ENCODE measurements at regions not wholly inside any gene's neighbourhood (a gene's known extent, or its start where the extent isn't known, plus 50 kb on each side); places are given as distances from the start of the nearest gene placed in this dataset.

DNA sequence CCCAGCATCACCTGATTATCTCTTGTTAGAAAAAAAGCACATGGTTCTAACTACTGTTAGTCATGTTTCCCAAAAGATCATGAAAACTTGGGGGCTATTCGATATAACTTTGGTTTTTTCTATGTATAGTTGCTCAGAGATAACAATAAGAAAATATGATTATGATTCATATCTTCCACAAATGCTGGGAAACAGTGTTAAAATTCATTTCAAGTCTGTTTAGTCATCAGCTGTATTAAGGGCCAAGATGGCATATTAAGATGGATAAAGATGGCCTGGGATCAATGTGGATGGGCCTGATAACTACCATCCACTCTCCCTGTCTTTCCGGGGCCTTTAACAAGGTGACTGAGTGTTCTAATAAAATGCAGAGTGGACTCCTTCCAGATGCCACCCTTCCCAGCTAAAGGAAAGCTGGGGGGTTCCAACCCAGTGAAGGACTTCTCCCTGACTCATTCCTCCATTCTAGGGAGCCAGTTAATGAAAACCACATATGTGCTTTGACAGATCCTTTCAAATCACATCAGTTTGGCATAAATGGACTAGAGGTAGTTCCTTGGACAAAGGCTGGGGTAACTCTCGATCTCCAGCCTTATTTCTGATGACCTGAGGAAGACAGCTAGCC lies 221.6 kb downstream of the VAPA start:
- H3K4me1 ChIP-seq: peaks cover 6 to 10% of the 10 kb centered on the region in 2 donors
- H3K36me3 ChIP-seq: no peaks in the 10 kb centered on the region
- H3K4me3 ChIP-seq (replicated peaks in 1 of 3): no peak overlapping the region
- 92 to 93% methylated on average over 3 of the region's 3 CpGs for WGBS, 2 donors
- intact Hi-C loops (cut with DNase I): no loop called here
- H3K9me3 ChIP-seq: no peaks in the 10 kb centered on the region
- TF ChIP-seq POLR2A (IDR thresholded peaks at IDR 0.05): no peak
- TF ChIP-seq, protein P1, sequence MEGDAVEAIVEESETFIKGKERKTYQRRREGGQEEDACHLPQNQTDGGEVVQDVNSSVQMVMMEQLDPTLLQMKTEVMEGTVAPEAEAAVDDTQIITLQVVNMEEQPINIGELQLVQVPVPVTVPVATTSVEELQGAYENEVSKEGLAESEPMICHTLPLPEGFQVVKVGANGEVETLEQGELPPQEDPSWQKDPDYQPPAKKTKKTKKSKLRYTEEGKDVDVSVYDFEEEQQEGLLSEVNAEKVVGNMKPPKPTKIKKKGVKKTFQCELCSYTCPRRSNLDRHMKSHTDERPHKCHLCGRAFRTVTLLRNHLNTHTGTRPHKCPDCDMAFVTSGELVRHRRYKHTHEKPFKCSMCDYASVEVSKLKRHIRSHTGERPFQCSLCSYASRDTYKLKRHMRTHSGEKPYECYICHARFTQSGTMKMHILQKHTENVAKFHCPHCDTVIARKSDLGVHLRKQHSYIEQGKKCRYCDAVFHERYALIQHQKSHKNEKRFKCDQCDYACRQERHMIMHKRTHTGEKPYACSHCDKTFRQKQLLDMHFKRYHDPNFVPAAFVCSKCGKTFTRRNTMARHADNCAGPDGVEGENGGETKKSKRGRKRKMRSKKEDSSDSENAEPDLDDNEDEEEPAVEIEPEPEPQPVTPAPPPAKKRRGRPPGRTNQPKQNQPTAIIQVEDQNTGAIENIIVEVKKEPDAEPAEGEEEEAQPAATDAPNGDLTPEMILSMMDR (IDR thresholded peaks at IDR 0.05): no peak
- no peak overlapping the region for H3K27ac ChIP-seq
- H3K27me3 ChIP-seq: no peaks in the 10 kb centered on the region
- DNase-seq: no peak

DNA sequence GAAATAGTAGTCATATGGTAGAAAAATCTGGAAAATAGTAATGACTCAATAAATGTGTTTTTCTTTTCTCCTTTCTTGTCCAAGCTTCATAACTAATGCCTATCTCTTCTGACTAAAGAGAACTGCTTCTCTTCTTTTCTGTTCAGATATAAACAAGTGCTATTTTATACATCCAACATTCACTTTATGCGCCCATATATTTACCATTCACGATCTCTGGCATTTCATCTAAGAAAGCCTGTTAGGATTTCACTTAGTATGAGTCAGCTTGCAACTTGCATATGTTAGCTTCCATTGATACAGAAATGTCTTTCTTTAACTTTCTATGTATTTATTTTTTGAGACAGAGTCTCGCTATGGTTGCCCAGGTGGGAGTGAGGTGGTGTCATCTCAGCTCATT lies 224.9 kb downstream of the VAPA start:
- no peak overlapping the region for H3K27ac ChIP-seq
- WGBS, 2 donors: 97 to 99% methylated on average over 3 of the region's 3 CpGs
- no peak overlapping the region for H3K4me3 ChIP-seq (replicated peaks in 1 of 3)

DNA sequence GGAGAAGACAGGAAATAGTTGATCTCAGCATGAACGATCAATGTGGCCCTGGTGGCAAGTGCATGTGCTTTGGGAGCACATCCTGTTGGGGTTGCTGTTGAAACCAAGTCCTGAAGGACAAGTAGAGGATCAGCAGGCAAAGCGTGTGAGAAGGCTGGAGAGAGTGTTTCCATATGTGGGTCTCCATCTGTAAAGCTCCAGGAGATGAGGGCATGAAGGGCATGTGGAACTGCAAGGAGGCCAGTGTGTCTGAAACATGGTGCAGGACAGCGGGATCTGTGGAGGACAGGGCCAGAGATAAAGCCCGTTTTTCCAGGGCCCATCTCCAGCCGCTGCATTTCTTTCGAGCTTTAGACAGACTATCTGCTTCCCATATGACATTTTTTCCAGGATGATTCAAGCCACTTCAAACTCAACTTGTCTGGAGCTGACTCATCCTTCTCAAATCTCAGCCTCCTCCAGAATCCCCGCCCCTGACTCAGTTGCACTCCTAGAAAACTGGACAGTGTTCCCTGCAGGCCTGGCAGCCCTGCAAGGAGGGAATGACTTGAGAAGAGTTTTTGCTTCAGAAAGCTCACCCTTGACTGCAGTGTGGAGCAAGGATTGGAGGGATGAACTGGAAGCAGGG lies 226.1 kb downstream of the VAPA start:
- intact Hi-C loops (cut with DNase I): no loop called here
- H3K27ac ChIP-seq: no peak overlapping the region
- no peak for DNase-seq

More for the DNA sequence above, 224.9 kb downstream of the VAPA start:
- no peak for DNase-seq
- Histone ChIP-seq H3K4me1 (peaks cover 0 to 5% of the 10 kb centered on the region in 2 donors), H3K27me3 (no peaks in the 10 kb centered on the region), H3K9me3 (no peaks in the 10 kb centered on the region), H3K36me3 (no peaks in the 10 kb centered on the region)
- intact Hi-C loops (cut with DNase I): no loop called here
- TF ChIP-seq, protein P1 (IDR thresholded peaks at IDR 0.05): no peak
- TF ChIP-seq POLR2A (IDR thresholded peaks at IDR 0.05): no peak

DNA sequence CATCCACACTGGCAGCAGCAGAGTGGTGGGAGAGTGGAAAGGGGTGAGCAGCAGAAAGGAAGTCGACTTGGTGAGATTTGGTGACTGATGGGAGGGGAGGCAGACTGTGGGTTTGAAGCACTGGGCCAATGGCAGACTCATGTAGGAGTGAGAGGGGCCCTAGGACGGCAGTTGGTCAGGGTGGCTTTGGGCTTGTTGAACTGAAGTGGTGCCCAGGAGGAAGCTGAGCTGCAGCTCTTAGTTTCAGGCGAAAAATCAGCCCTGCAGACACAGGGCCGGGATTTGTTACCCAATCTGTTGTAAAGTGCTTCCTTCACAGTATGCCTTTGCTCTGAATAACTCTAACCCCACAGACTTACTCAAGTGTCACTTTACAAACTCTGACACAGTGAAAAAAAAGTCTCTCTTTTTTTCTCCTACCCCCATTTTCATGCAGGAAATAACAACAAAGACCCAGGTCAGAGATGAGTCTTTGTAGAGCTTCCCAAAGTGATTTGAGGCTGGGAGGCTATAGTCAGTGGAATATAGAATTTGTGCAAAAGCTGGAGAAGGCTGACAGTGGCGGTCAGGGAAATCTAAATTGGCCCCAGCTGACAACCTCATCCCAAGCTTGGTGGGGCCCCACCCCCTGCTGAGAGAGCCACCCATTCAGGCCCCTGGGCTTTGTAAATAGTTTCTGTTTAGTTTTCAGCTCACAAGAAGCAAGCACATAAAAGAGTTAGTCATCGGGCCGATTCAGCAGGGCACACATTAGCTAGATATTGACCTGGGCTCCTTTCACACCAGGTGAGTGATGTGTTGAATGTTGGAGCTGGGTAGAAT lies 226.9 kb downstream of the VAPA start:
- no peaks in the 10 kb centered on the region for H3K36me3 ChIP-seq
- DNase-seq: no peak
- H3K27ac ChIP-seq: no peak overlapping the region
- H3K9me3 ChIP-seq: no peaks in the 10 kb centered on the region
- intact Hi-C loops (cut with DNase I): no loop called here
- H3K4me3 ChIP-seq (replicated peaks in 1 of 3): no peak overlapping the region
- no peaks in the 10 kb centered on the region for H3K27me3 ChIP-seq
- TF ChIP-seq, protein P1 (IDR thresholded peaks at IDR 0.05): no peak
- no peak for TF ChIP-seq POLR2A (IDR thresholded peaks at IDR 0.05)
- peaks cover 0 to 6% of the 10 kb centered on the region in 2 donors for H3K4me1 ChIP-seq
- 67% methylated on average over 7 of the region's 7 CpGs for WGBS, 2 donors

More for the DNA sequence above, 226.1 kb downstream of the VAPA start:
- Histone ChIP-seq H3K27me3 (no peaks in the 10 kb centered on the region), H3K9me3 (no peaks in the 10 kb centered on the region), H3K4me3 (replicated peaks in 1 of 3) (no peak overlapping the region), H3K36me3 (no peaks in the 10 kb centered on the region), H3K4me1 (peaks cover 0 to 6% of the 10 kb centered on the region in 2 donors)
- TF ChIP-seq, protein P1 (IDR thresholded peaks at IDR 0.05): no peak
- TF ChIP-seq POLR2A (IDR thresholded peaks at IDR 0.05): no peak
- 89 to 92% methylated on average over 7 of the region's 7 CpGs for WGBS, 2 donors
